ENCODE measurements at regions not wholly inside any gene's neighbourhood (a gene's known extent, or its start where the extent isn't known, plus 50 kb on each side); places are given as distances from the start of the nearest gene placed in this dataset.

DNA sequence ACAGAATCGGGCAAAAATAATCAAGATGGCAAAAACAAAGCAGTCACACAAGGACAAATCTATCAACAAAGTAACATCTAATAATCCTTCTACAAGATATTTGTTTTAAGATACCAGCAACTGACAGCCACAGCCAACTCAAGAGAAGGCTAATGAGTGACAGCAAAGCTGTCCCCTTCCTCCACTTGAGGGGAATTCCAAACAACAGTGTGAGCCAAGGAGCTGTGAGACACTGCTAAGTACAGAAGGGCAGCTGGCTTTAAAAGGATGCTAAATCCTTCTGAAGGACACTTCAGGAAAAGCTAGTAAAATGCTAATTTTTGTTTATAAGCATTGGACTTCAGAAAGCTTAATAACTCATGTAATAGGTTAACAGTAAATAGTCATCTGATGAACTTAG, 120.3 kb upstream of the GOLGA8J start:
- DNase-seq (ENCODE audit: extremely low read depth in 1 of 11, low read depth in 9 of 11, low spot score in 4 of 11) = no peak

DNA sequence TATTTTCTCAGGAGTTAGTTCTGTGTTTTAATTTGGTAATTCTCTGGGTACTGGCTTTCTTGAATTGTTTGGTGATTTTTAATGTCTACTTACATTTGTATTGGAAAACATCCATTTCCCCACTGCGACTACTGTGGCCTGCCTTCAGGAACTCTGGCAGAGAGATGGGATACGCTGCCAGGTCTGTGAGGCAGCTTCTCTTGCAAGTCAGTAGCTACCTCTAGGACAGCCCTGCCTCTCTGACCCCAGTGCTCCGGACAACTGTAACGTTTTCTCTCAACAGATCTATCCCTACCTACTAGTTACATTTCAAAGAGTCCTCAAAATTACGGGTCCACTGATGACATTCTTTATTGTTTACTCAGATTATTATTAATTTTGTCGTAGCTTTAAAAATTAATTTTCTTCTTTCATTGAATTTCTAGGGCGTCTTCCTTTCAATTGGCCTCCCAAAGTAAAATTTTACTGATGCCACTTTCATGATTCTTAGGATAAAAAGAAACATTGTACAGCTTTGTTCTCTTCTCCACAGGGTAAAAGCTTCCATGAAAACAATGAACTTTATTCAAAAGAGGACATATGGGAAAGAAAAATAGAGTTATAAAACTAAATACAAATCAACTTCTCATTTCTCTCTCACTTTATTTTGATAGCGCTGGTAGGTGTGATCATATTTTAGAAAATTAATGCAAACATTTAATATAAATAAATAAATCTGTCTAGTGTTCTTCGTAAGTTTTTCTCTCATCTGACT, 123.2 kb upstream of the GOLGA8J start:
- no peak for DNase-seq (ENCODE audit: extremely low read depth in 1 of 11, low read depth in 9 of 11, low spot score in 4 of 11)

- DNase-seq (ENCODE audit: extremely low read depth in 1 of 11, low read depth in 9 of 11, low spot score in 4 of 11) = no peak
Observed at GRCh38 chr15:29952225-29952624, 130.0 kb upstream of the TJP1 start.

GRCh38 chr15:29945943-29946596, 123.8 kb upstream of the TJP1 start:
- DNase-seq (ENCODE audit: extremely low read depth in 1 of 11, low read depth in 9 of 11, low spot score in 4 of 11) = no peak

GRCh38 chr15:29944925-29945324, 122.7 kb upstream of the TJP1 start:
- no peak for DNase-seq (ENCODE audit: extremely low read depth in 1 of 11, low read depth in 9 of 11, low spot score in 4 of 11)

GRCh38 chr15:29942548-29942947, 120.3 kb upstream of the TJP1 start:
- DNase-seq (ENCODE audit: extremely low read depth in 1 of 11, low read depth in 9 of 11, low spot score in 4 of 11) = no peak

GRCh38 chr15:29942143-29942542, 119.9 kb upstream of the TJP1 start:
- peak in 1 of 11 donors; percentile 21 for DNase-seq (ENCODE audit: extremely low read depth in 1 of 11, low read depth in 9 of 11, low spot score in 4 of 11)

GRCh38 chr15:29939404-29939803, 117.1 kb upstream of the TJP1 start:
- no peak for DNase-seq (ENCODE audit: extremely low read depth in 1 of 11, low read depth in 9 of 11, low spot score in 4 of 11)

DNA sequence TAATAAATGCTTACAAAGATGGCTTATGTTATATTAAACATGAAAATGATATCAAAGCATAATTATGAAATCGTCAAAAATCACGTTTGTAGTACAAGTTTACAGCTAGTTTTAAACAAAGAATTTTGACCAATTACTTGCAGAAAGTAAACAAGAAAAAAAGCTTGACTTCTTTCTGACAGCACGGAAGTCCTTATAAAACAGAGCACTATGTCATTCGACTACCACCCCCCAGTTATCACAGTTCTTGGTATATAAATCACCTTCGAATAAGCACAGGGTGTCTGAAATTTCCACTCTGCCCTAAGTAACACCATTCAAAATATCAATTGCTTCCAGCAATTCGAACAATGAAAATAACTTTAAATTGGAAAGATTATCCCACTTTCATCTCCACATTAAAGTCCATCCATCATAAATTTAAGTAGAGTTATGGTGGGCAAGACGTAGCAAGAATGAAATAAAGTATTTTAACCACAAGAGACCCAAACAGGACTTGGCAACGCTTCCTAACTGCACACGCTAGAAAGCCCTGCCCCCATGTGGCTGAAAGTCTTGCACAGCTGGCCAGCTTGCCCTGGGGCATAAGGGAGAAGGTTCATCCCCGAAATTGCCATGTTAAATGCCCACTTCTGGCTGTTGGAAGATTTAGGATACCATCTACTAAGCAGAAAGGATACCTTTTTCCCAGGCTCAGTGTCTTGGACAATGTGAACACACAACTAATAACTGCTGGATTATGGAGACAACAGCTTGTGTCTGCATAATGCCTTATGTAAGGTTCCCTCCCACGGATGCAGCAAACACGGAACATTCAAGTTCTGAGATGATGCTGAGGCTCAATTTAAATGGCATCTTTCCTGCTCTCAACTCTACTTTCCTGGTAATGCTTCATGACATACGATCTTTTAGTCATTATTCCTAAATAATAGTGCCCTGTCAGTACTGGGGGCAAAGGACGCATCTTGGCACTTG, 116.4 kb upstream of the TJP1 start:
- no peak for DNase-seq (ENCODE audit: extremely low read depth in 1 of 11, low read depth in 9 of 11, low spot score in 4 of 11)

- no peak for DNase-seq (ENCODE audit: extremely low read depth in 1 of 11, low read depth in 9 of 11, low spot score in 4 of 11)
Observed at GRCh38 chr15:29937956-29938355, 115.7 kb upstream of the TJP1 start.

- DNase-seq (ENCODE audit: extremely low read depth in 1 of 11, low read depth in 9 of 11, low spot score in 4 of 11) = no peak
Observed at GRCh38 chr15:29936353-29937049, 114.2 kb upstream of the TJP1 start.

- no peak for DNase-seq (ENCODE audit: extremely low read depth in 1 of 11, low read depth in 9 of 11, low spot score in 4 of 11)
Observed at GRCh38 chr15:29935296-29936004, 113.2 kb upstream of the TJP1 start.

GRCh38 chr15:29934251-29934650, 112.0 kb upstream of the TJP1 start:
- DNase-seq (ENCODE audit: extremely low read depth in 1 of 11, low read depth in 9 of 11, low spot score in 4 of 11) = no peak

- no peak for DNase-seq (ENCODE audit: extremely low read depth in 1 of 11, low read depth in 9 of 11, low spot score in 4 of 11)
Observed at GRCh38 chr15:29933042-29933803, 111.0 kb upstream of the TJP1 start.

DNA sequence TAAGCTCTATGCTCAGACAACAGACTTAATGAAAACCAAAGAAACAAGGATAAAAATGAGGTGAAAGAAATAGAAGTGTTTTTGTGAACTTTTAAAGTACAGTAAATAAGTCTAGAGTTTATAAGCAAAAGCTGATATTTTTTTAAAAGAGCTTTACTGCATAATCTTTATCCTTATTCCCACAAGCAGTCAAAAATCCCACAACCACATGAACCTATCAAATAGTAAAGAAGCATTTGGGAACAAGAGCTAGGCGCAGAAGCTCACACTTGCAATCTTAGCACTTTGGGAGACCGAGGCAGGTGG, 103.8 kb upstream of the TJP1 start:
- no peak for DNase-seq (ENCODE audit: extremely low read depth in 1 of 11, low read depth in 9 of 11, low spot score in 4 of 11)

- peak in 9 of 11 donors; percentile 46 to 62 (median 52) for DNase-seq (ENCODE audit: extremely low read depth in 1 of 11, low read depth in 9 of 11, low spot score in 4 of 11)
Observed at GRCh38 chr15:29925227-29926082, 103.2 kb upstream of the TJP1 start.

DNA sequence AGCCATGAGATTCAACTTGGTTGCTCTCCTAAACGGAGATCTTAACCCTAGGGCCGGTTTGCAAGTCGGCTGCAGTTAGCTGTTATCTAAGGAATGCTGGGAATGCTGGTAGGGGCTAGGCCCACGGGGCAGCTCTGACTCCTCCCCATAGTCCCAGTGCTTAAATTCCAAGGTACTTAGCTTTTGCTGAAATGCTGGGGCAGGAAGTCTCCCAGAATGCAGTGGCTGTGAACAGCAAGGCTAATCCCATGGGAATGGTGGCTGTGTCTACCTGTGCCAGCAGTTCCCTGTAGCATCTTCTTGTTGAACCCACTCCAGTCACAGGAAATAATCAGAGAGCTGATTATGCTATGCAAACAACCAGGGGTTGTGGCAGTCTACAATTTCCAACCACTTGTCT, 102.5 kb upstream of the TJP1 start:
- peak in 9 of 11 donors; percentile 18 to 72 (median 46) for DNase-seq (ENCODE audit: extremely low read depth in 1 of 11, low read depth in 9 of 11, low spot score in 4 of 11)
